GM23248 (cell line): ENCODE measurements at regions not wholly inside any gene's neighbourhood (a gene's known extent, or its start where the extent isn't known, plus 50 kb on each side); places are given as distances from the start of the nearest gene placed in this dataset.
A peak's percentile ranks its signal among the peaks of the same experiment; 100 is the strongest.

ENCODE experiments used
- DNase-seq: peaks from one replicate; pipeline ENCODE4 v3.0.0-alpha.2; 2015
- H2AFZ ChIP-seq: fragments of 200-600 bp; sonication (generic); 2 replicates; pipeline ENCODE4 v1.6.1; 2016; ENCODE audit warnings: antibody characterized with exemption
- H3F3A ChIP-seq: fragments of 200-600 bp; sonication (generic); 2 replicates; pipeline ENCODE4 v1.6.1; 2016; ENCODE audit warnings: mild to moderate bottlenecking, antibody characterized with exemption, mixed run types; ENCODE audit not compliant: insufficient read depth
- H3K27ac ChIP-seq: fragments of 200-600 bp; sonication (generic); 2 replicates; pipeline ENCODE4 v1.5.1; 2016; ENCODE audit warnings: mild to moderate bottlenecking
- H3K27me3 ChIP-seq: fragments of 200-600 bp; sonication (generic); replicated peaks from 2 replicates; pipeline ENCODE4 v1.6.1; 2016; ENCODE audit warnings: mild to moderate bottlenecking; ENCODE audit not compliant: insufficient read depth
- H3K36me3 ChIP-seq: fragments of 200-600 bp; sonication (generic); 2 replicates; pipeline ENCODE4 v1.6.1; 2016; ENCODE audit warnings: low read depth, mild to moderate bottlenecking
- H3K4me1 ChIP-seq: fragments of 200-600 bp; sonication (generic); 2 replicates; pipeline ENCODE4 v1.6.1; 2016; ENCODE audit warnings: mild to moderate bottlenecking; ENCODE audit not compliant: insufficient read depth
- H3K4me2 ChIP-seq: fragments of 200-600 bp; sonication (generic); one replicate; pipeline ENCODE4 v1.6.1; 2016; ENCODE audit warnings: mild to moderate bottlenecking; ENCODE audit not compliant: unreplicated experiment
- H3K4me3 ChIP-seq: fragments of 200-600 bp; sonication (generic); 2 replicates; pipeline ENCODE4 v1.5.1; 2016; ENCODE audit warnings: mild to moderate bottlenecking
- H3K79me2 ChIP-seq: fragments of 200-600 bp; sonication (generic); 2 replicates; pipeline ENCODE4 v1.6.1; 2016; ENCODE audit warnings: mild to moderate bottlenecking; ENCODE audit not compliant: insufficient read depth
- H3K9ac ChIP-seq: fragments of 200-600 bp; sonication (generic); 2 replicates; pipeline ENCODE4 v1.6.1; 2016; ENCODE audit warnings: mild to moderate bottlenecking
- H3K9me2 ChIP-seq: fragments of 200-600 bp; sonication (generic); 2 replicates; pipeline ENCODE4 v1.6.1; 2016; ENCODE audit warnings: mixed run types, mild to moderate bottlenecking, moderate library complexity; ENCODE audit not compliant: insufficient read depth
- H3K9me3 ChIP-seq: fragments of 200-600 bp; sonication (generic); one replicate; pipeline ENCODE4 v1.6.1; 2017; ENCODE audit warnings: low read depth
- H4K20me1 ChIP-seq: fragments of 200-600 bp; sonication (generic); 2 replicates; pipeline ENCODE4 v1.6.0; 2016; ENCODE audit not compliant: insufficient read depth
- EZH2 ChIP-seq: fragments of 200-600 bp; sonication (generic); IDR thresholded peaks from 2 replicates; pipeline ENCODE4 v1.6.1; 2018; ENCODE audit warnings: antibody characterized with exemption, mild to moderate bottlenecking; ENCODE audit not compliant: insufficient read depth, poor library complexity, severe bottlenecking
- EZH2phosphoT487 ChIP-seq: fragments of 200-600 bp; sonication (generic); IDR thresholded peaks from 2 replicates; pipeline ENCODE4 v1.6.1; 2018; ENCODE audit warnings: antibody characterized with exemption, moderate library complexity, mild to moderate bottlenecking, low read depth; ENCODE audit not compliant: insufficient read depth
- WGBS, 2 experiments: methylation state at CpG; one replicate each; pipeline ENCODE4 v1.1.6; 2015 to 2017; ENCODE audit warnings: low lambda C conversion rate in 2 of 2, low coverage in 1 of 2; ENCODE audit errors: missing lambda C conversion rate in 2 of 2; 5-methylcytosine and 5-hydroxymethylcytosine counted together
- in situ Hi-C: fragments of 300-500 bp; cut with MboI; formaldehyde crosslinking; loops from 2 replicates; pipeline ENCODE4 v1.15.0; 2020

DNA sequence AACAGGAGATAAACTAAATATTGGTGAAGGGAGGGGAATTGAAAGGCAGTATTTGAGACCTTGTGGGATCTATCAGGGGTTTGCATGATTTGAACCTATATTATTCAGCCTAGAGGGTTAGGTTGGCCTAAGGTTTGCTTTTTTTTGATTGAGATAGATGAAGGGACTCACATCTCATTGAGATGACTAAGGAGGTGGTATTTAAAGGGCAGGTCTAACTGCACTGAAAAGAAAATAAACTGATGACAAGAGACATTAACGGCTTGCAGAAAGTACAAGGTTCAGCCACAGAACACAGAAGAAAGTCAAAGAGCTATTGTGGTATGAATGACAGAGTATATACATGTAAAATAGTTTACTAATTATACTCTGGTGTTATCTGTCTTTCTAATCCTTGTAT, 412.7 kb downstream of the CDH10 start:
- Histone ChIP-seq H3K36me3 (no peaks in the 10 kb centered on the region), H3K9me2 (no peaks in the 10 kb centered on the region), H3F3A (no peaks in the 10 kb centered on the region), H3K27me3 (no peaks in the 10 kb centered on the region), H4K20me1 (no peaks in the 10 kb centered on the region), H3K4me2 (no peak overlapping the region), H2AFZ (no peak overlapping the region), H3K79me2 (no peaks in the 10 kb centered on the region), H3K4me1 (no peaks in the 10 kb centered on the region), H3K4me3 (no peak overlapping the region), H3K9ac (no peak overlapping the region), H3K27ac (no peak overlapping the region), H3K9me3 (no peaks in the 10 kb centered on the region)
- no peak for DNase-seq
- 76 to 80% methylated on average over 1 of the region's 1 CpG for WGBS, 2 experiments
- in situ Hi-C loops = no loop called here
- TF ChIP-seq EZH2phosphoT487 (no peak), EZH2 (no peak)

- H2AFZ ChIP-seq = peak overlapping the region; percentile 6; the same call in 1 of the 2 replicates
- H3K9me2 ChIP-seq = no peaks in the 10 kb centered on the region
- no peak overlapping the region for H3K27ac ChIP-seq
- H3K9ac ChIP-seq = no peak overlapping the region
- H3K9me3 ChIP-seq = no peaks in the 10 kb centered on the region
- peak overlapping the region; percentile 5 for H3K4me2 ChIP-seq
- no peaks in the 10 kb centered on the region for H4K20me1 ChIP-seq
- TF ChIP-seq EZH2phosphoT487 (no peak), EZH2 (no peak)
- no peaks in the 10 kb centered on the region for H3F3A ChIP-seq
- WGBS, 2 experiments = 9 to 11% methylated on average over 4 of the region's 4 CpGs
- no peaks in the 10 kb centered on the region for H3K4me1 ChIP-seq
- peak; percentile 26 for DNase-seq
- in situ Hi-C loops = no loop called here
- H3K79me2 ChIP-seq = no peaks in the 10 kb centered on the region
- no peaks in the 10 kb centered on the region for H3K27me3 ChIP-seq
- no peaks in the 10 kb centered on the region for H3K36me3 ChIP-seq
- H3K4me3 ChIP-seq = no peak overlapping the region
These were observed 411.8 kb downstream of the CDH10 start for GRCh38 chr5:24232929-24233498.

- Histone ChIP-seq H3K9me3 (no peaks in the 10 kb centered on the region), H4K20me1 (no peaks in the 10 kb centered on the region), H2AFZ (0 out of 2 replicates have a peak overlapping the region, but pooled peaks have one; percentile 31), H3F3A (no peaks in the 10 kb centered on the region), H3K36me3 (no peaks in the 10 kb centered on the region), H3K9me2 (no peaks in the 10 kb centered on the region), H3K4me3 (no peak overlapping the region), H3K27ac (no peak overlapping the region), H3K4me1 (no peaks in the 10 kb centered on the region), H3K27me3 (no peaks in the 10 kb centered on the region), H3K4me2 (no peak overlapping the region), H3K79me2 (no peaks in the 10 kb centered on the region), H3K9ac (no peak overlapping the region)
- WGBS, 2 experiments = 36 to 39% methylated on average over 2 of the region's 2 CpGs
- TF ChIP-seq EZH2phosphoT487 = no peak
- TF ChIP-seq EZH2 = no peak
- in situ Hi-C loops = no loop called here
- no peak for DNase-seq
These were observed 408.8 kb downstream of the CDH10 start for GRCh38 chr5:24235946-24236345.

- no peak for TF ChIP-seq EZH2
- TF ChIP-seq EZH2phosphoT487 = no peak
- H3K9me3 ChIP-seq = no peaks in the 10 kb centered on the region
- H3K4me1 ChIP-seq = peaks cover 8% of the 10 kb centered on the region
- no peaks in the 10 kb centered on the region for H3K27me3 ChIP-seq
- H3K4me3 ChIP-seq = no peak overlapping the region
- H2AFZ ChIP-seq = no peak overlapping the region
- H3K79me2 ChIP-seq = no peaks in the 10 kb centered on the region
- no peak for DNase-seq
- no peaks in the 10 kb centered on the region for H4K20me1 ChIP-seq
- in situ Hi-C loops = no loop called here
- H3K9me2 ChIP-seq = no peaks in the 10 kb centered on the region
- H3F3A ChIP-seq = no peaks in the 10 kb centered on the region
- H3K4me2 ChIP-seq = no peak overlapping the region
- no peak overlapping the region for H3K9ac ChIP-seq
- 81 to 91% methylated on average over 1 of the region's 1 CpG for WGBS, 2 experiments
- no peak overlapping the region for H3K27ac ChIP-seq
- H3K36me3 ChIP-seq = no peaks in the 10 kb centered on the region
These were observed 399.0 kb downstream of the CDH10 start for GRCh38 chr5:24245821-24246220.

DNA sequence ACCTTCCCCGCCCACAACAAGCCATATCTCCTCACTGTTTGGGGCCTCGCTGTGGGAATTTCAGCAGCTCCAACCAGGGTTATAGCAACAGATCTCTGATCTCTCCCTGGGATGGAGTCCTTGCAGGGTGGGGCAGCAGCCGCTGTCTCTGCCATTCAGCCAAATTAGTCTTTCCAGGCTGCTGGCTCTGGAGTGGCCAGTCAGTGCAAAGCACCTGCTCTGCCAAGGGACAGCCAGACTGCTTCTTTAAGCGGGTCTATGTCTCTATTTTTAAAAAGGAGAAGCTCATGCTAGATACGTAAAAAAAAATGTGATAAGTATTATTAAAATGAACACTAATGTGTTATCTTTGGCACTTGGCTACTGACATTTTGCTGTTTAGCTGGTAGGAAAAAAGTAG, 380.2 kb downstream of the CDH10 start:
- no peak overlapping the region for H3K9ac ChIP-seq
- H3K79me2 ChIP-seq = no peaks in the 10 kb centered on the region
- H2AFZ ChIP-seq = no peak overlapping the region
- H4K20me1 ChIP-seq = no peaks in the 10 kb centered on the region
- no peaks in the 10 kb centered on the region for H3K9me2 ChIP-seq
- WGBS, 2 experiments = 85 to 87% methylated on average over 5 of the region's 5 CpGs
- in situ Hi-C loops = no loop called here
- no peak overlapping the region for H3K4me2 ChIP-seq
- no peaks in the 10 kb centered on the region for H3K4me1 ChIP-seq
- H3K4me3 ChIP-seq = no peak overlapping the region
- DNase-seq = no peak
- H3K9me3 ChIP-seq = no peaks in the 10 kb centered on the region
- no peaks in the 10 kb centered on the region for H3K27me3 ChIP-seq
- no peaks in the 10 kb centered on the region for H3K36me3 ChIP-seq
- no peaks in the 10 kb centered on the region for H3F3A ChIP-seq
- H3K27ac ChIP-seq = no peak overlapping the region
- no peak for TF ChIP-seq EZH2phosphoT487
- no peak for TF ChIP-seq EZH2
